Frontal cortex (tissue), 3 donors: ENCODE measurements at regions not wholly inside any gene's neighbourhood (a gene's known extent, or its start where the extent isn't known, plus 50 kb on each side); places are given as distances from the start of the nearest gene placed in this dataset.

ENCODE experiments used
- DNase-seq, 2 donors: peaks; one replicate each; pipeline ENCODE4 v3.0.0; 2012; ENCODE audit warnings: low spot score in 2 of 2
- FAIRE-seq: peaks from 2 replicates; lab custom pipeline; 2012; peaks lifted over from hg19 to GRCh38; lab: Jason Lieb, UNC
- donor health status: control.
- donor health status: control.
- donor health status: control.

DNA sequence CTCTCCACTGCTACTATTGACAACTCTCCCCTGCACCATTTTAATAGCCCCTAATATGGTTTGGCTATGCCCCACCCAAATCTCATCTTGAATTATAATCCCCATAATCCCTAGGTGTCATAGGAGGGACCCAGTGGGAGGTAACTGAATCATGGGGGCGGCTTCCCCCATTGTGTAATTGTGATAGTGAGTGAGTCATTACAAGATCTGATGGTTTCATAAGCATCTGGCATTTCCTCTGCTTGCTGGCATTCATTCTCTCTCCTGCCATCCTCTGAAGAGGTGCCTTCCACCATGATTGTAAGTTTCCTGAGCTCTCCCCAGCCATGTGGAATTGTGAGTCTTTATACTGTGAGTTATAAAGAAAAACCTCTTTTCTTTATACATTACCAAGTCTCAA is 74.1 kb upstream of the TCF21 start:
- no peak for DNase-seq
- FAIRE-seq = no peak

DNA sequence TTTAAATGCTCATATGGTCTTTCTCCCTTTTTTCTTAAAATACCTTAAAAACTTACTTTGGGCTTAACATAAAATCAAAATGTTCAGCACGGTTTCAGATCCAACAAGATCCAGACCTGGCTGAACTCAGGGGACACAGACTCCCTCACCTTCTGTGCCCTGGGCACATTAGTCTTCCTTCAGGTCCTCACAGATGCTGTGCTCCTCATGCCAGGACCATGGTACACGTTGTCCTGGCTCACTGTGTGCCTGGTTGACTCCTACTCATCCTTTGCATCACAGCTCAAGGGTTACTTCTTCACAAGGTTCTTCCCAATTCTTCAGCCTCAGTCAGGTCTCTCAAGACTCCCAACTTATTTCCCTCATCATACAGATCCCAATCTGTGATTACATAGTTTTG is 73.6 kb upstream of the TCF21 start:
- FAIRE-seq (no peak), DNase-seq (no peak)

DNA sequence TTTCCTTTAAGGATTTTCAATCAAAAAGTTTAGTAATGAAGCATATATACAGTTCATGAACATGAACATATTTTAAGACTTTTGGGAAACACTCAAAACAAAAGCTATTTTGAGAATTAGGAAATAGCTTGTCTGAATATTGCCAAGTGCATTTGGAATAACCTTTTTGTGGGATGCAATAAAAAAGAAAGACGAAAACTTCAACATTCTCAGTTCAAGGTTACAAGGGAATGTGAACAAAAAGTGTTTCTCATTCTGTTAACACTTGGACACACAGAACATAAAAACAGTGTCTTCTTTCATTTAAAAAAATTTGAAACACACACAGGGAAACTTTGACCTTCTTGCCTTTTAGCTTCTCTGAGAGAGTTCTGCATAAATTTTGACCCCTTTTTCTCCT is 72.7 kb upstream of the TCF21 start:
- DNase-seq = no peak
- FAIRE-seq = no peak

GRCh38 chr6:133817460-133818047 is 71.4 kb upstream of the TCF21 start:
- DNase-seq = no peak
- no peak for FAIRE-seq

DNA sequence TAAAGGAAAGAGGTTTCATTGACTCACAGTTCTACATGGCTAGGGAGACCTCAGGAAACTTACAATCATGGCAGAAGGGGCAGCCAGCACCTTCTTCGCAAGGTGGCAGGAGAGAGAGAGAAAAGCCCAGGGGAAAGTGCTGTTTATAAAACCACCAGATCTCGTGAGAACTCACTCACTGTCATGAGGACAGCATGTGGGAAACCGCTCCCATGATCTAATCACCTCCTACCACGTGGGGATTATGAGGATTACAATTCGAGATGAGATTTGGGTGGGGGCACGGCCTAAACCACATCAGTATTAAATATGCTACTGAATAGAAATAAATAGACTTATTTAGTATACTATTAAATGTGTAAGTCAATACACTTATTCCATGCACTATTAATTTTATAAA is 70.6 kb upstream of the TCF21 start:
- FAIRE-seq (no peak), DNase-seq (no peak)

- no peak for FAIRE-seq
- no peak for DNase-seq
Measured at GRCh38 chr6:133820208-133820607, 68.7 kb upstream of the TCF21 start.

GRCh38 chr6:133827766-133828165 is 61.1 kb upstream of the TCF21 start:
- FAIRE-seq (no peak), DNase-seq (no peak)

DNA sequence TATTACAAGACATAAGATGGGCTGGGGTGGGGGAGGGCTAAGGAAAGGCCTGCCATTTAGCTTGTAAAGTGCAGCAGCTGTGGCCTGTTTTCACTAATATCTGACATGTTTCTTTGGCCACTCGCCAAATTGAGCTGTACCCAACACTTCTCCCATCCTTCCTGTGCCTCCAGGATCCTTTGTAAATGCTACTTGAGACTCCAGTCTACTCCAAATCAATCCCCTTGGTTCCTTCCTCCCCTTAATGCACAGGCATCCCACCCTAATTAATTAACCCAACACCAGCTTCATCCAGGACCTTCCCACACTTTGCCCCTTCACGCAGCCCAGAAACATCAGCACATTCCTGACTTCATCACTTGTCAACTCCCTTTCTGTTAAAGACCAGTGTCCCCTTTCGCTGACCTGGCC is 55.0 kb upstream of the TCF21 start:
- FAIRE-seq (no peak), DNase-seq (no peak)

- DNase-seq (no peak), FAIRE-seq (no peak)
Measured at GRCh38 chr6:133834472-133835170, 54.3 kb upstream of the TCF21 start.

DNA sequence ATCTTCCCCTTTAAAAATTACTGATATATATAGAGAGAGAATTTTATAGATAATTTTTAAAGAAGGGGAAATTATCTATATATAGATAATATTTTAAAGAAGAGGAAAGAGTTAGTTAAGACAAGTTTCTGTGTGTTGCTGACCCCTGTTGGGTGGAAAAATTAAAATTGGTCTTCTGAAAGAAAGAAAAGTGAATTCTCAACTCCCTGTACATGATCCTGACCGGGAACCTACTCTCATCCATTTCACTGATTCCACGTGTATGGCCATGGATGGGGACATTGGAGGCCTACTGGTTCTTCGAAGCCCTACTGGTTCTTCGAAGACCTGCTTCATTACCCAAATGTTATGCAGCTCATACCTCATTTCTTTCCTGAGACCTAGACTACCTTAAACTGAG is 53.0 kb upstream of the TCF21 start:
- DNase-seq = no peak
- FAIRE-seq = no peak

DNA sequence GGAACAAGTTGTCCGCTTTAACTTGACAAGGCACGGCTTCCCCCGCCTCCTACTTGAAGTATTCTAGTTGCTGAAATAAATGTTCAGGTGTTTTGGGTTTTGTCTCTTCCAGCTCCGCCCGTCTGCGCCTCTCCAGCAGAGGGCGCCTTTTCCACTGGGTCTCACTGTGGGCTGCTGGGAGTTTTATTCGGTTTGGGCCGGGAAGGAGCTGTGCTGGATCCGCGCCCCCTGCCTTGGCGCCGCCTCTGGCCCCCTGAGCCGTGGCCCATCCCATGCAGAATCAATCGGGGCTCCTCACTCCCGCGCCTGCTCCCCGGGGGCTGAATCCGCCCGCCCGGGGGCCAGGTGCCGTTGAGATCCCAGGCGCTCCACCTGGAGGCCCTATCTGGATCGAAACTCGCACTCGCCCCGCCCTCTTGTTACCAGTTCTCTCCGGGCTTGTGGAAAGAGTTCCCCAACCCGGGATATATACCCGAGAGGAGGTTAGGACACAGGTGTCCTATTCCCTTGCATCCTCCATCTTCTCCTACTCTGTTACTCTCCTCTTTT is 51.0 kb upstream of the TCF21 start:
- DNase-seq (no peak), FAIRE-seq (no peak)
